Transverse colon (tissue), 4 donors: ENCODE measurements at regions not wholly inside any gene's neighbourhood (a gene's known extent, or its start where the extent isn't known, plus 50 kb on each side); places are given as distances from the start of the nearest gene placed in this dataset.
A peak's percentile ranks its signal among the peaks of the same experiment; 100 is the strongest.

Source experiments
- DNase-seq: peaks from one replicate; pipeline ENCODE4 v3.0.0-alpha.2; 2019
- H3K27ac ChIP-seq, 4 donors: fragments of 200-600 bp; sonication (generic); 2 replicates each; pipeline ENCODE4 v1.5.1; 2016 to 2018; ENCODE audit warnings: inconsistent platforms in 4 of 4
- H3K27me3 ChIP-seq: fragments of 200-600 bp; sonication (generic); 2 replicates; pipeline ENCODE4 v1.5.1; 2017; ENCODE audit warnings: inconsistent platforms
- H3K36me3 ChIP-seq, 4 donors: fragments of 200-600 bp; sonication (generic); 2 replicates each; pipeline ENCODE4 v1.5.1; 2017 to 2019; ENCODE audit warnings: inconsistent platforms in 4 of 4
- H3K4me1 ChIP-seq, 4 donors: fragments of 200-600 bp; sonication (generic); 2 replicates each; pipeline ENCODE4 v1.5.1; 2017 to 2020; ENCODE audit warnings: inconsistent platforms in 4 of 4
- H3K4me3 ChIP-seq, 4 donors: fragments of 200-600 bp; sonication (generic); 1 replicate in 1 of 4; 2 replicates in 3 of 4; pipeline versions ENCODE4 v1.5.1 to v1.6.1; 2017 to 2019; ENCODE audit warnings: inconsistent platforms in 4 of 4
- H3K9me3 ChIP-seq, 2 donors: fragments of 200-600 bp; sonication (generic); 2 replicates each; pipeline ENCODE4 v1.5.1; 2017 to 2019; ENCODE audit warnings: inconsistent platforms in 2 of 2
- EP300 ChIP-seq: sonication (generic); formaldehyde crosslinking; IDR thresholded peaks from one replicate; pipeline ENCODE4 v1.6.1; 2017; ENCODE audit warnings: antibody characterized with exemption, low read depth
- POLR2A ChIP-seq: fragments of 450-650 bp; IDR thresholded peaks from one replicate; pipeline ENCODE4 v1.6.1; 2016; ENCODE audit warnings: antibody characterized with exemption, mild to moderate bottlenecking, moderate library complexity
- POLR2AphosphoS5 ChIP-seq, 3 donors: sonication (generic); formaldehyde crosslinking; IDR thresholded peaks; one replicate each; pipeline ENCODE4 v1.6.1; 2016; ENCODE audit warnings: antibody characterized with exemption in 3 of 3
- WGBS, 2 donors: methylation state at CpG; one replicate each; pipeline ENCODE4 v1.1.5; 2018; ENCODE audit warnings: low coverage in 1 of 2; 5-methylcytosine and 5-hydroxymethylcytosine counted together
- in situ Hi-C, 4 donors: fragments of 200-750 bp; cut with MboI; loops; one replicate each; pipeline versions ENCODE4 v1.15.0 to v1.15.1; 2017; ENCODE audit warnings: low sequenced_read_pairs in 3 of 4, low pct_ligation_motif_present in 1 of 4, low pct_unique_long_range_greater_than_20kb in 1 of 4
- intact Hi-C: fragments of 100-400 bp; cut with DNase I; formaldehyde crosslinking; loops from one replicate; pipeline ENCODE4 v1.15.1; 2023; ENCODE audit warnings: low total_unique reads
- TF ChIP-seq, protein P1 (sequence below), 5 experiments: fragments of 200-600 bp in 3 of 5; fragments of 450-650 bp in 2 of 5; sonication (generic) in 3 of 5; IDR thresholded peaks; 1 replicate in 2 of 5; 2 replicates in 3 of 5; pipeline ENCODE4 v1.5.1; 2016 to 2017; ENCODE audit warnings: antibody characterized with exemption in 5 of 5, inconsistent platforms in 3 of 5, mild to moderate bottlenecking in 2 of 5, moderate library complexity in 1 of 5

- TF ChIP-seq POLR2AphosphoS5 (IDR thresholded peaks at IDR 0.05) = no peak
- no peak for TF ChIP-seq POLR2A
- TF ChIP-seq EP300 = no peak
- TF ChIP-seq, protein P1, sequence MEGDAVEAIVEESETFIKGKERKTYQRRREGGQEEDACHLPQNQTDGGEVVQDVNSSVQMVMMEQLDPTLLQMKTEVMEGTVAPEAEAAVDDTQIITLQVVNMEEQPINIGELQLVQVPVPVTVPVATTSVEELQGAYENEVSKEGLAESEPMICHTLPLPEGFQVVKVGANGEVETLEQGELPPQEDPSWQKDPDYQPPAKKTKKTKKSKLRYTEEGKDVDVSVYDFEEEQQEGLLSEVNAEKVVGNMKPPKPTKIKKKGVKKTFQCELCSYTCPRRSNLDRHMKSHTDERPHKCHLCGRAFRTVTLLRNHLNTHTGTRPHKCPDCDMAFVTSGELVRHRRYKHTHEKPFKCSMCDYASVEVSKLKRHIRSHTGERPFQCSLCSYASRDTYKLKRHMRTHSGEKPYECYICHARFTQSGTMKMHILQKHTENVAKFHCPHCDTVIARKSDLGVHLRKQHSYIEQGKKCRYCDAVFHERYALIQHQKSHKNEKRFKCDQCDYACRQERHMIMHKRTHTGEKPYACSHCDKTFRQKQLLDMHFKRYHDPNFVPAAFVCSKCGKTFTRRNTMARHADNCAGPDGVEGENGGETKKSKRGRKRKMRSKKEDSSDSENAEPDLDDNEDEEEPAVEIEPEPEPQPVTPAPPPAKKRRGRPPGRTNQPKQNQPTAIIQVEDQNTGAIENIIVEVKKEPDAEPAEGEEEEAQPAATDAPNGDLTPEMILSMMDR (IDR thresholded peaks at IDR 0.05) = no peak
- intact Hi-C loops = loop anchor here (10.0 kb wide), 1 partner anchor 383 kb away; the partner anchor contains the start of gene MMAA
- Histone ChIP-seq H3K36me3 (no peaks in the 10 kb centered on the region), H3K9me3 (no peaks in the 10 kb centered on the region), H3K4me1 (no peaks in the 10 kb centered on the region), H3K27me3 (no peaks in the 10 kb centered on the region), H3K4me3 (no peak overlapping the region), H3K27ac (no peak overlapping the region)
- WGBS, 2 donors = 64 to 77% methylated on average over 5 to 8 of the region's 8 CpGs
- in situ Hi-C loops = loop anchor here (10.0 to 25.0 kb wide), 3 partner anchors 323 to 373 kb away; no protein-coding TSS in a partner anchor
- DNase-seq = no peak
Observed at GRCh38 chr4:145231906-145232700, 51.7 kb upstream of the OTUD4 start.

- Histone ChIP-seq H3K4me3 (no peak overlapping the region), H3K4me1 (no peaks in the 10 kb centered on the region), H3K9me3 (no peaks in the 10 kb centered on the region), H3K27ac (no peak overlapping the region), H3K36me3 (no peaks in the 10 kb centered on the region), H3K27me3 (no peaks in the 10 kb centered on the region)
- intact Hi-C loops (loop anchor here (10.0 kb wide), 1 partner anchor 384 kb away; the partner anchor contains the start of gene MMAA), in situ Hi-C loops (loop anchor here (10.0 to 25.0 kb wide), 3 partner anchors 324 to 374 kb away; no protein-coding TSS in a partner anchor)
- WGBS, 2 donors = 65 to 78% methylated on average over 2 of the region's 2 CpGs
- no peak for DNase-seq
- TF ChIP-seq POLR2AphosphoS5 (IDR thresholded peaks at IDR 0.05) = peak in 2 of 3 donors; percentile 30 to 48
- TF ChIP-seq, protein P1 (IDR thresholded peaks at IDR 0.05) = no peak
Observed at GRCh38 chr4:145230726-145231125, 50.3 kb upstream of the OTUD4 start.
